ENCODE measurements at regions not wholly inside any gene's neighbourhood (a gene's known extent, or its start where the extent isn't known, plus 50 kb on each side); places are given as distances from the start of the nearest gene placed in this dataset.

- Histone ChIP-seq H3K4me3 (ENCODE audit: low read length) (no peak overlapping the region), H3K9me2 (replicated peaks; ENCODE audit: insufficient read depth, low read length) (no peaks in the 10 kb centered on the region), H3K36me3 (replicated peaks; ENCODE audit: insufficient read depth, low read length) (no peaks in the 10 kb centered on the region), H3K4me2 (ENCODE audit: low read depth, low read length) (no peak overlapping the region), H3K27me3 (replicated peaks; ENCODE audit: insufficient read depth, low read length) (no peaks in the 10 kb centered on the region), H3K27ac (ENCODE audit: low read length) (no peak overlapping the region), H3K4me1 (ENCODE audit: low read length) (no peaks in the 10 kb centered on the region), H3K79me2 (ENCODE audit: low read length) (no peaks in the 10 kb centered on the region), H3K9ac (ENCODE audit: low read length) (no peak overlapping the region), H3F3A (ENCODE audit: insufficient read depth, low read length) (no peaks in the 10 kb centered on the region), H3K9me3 (replicated peaks; ENCODE audit: insufficient read depth, low read length) (no peaks in the 10 kb centered on the region), H2AFZ (ENCODE audit: low read length) (no peak overlapping the region), H4K20me1 (ENCODE audit: insufficient read depth, low read length) (no peaks in the 10 kb centered on the region)
- no peak for TF ChIP-seq EZH2 (optimal IDR thresholded peaks at IDR 0.05; ENCODE audit: low read depth, low read length)
- no peak for TF ChIP-seq CTCF (IDR thresholded peaks at IDR 0.05; ENCODE audit: low read length)
- TF ChIP-seq EZH2phosphoT487 (IDR thresholded peaks at IDR 0.05; ENCODE audit: low read length): no peak
- no peak for DNase-seq
Measured at GRCh38 chr3:118228151-118228550, 806.5 kb downstream of the IGSF11 start.

GRCh38 chr3:118229196-118229595 lies 805.5 kb downstream of the IGSF11 start:
- Histone ChIP-seq H3F3A (ENCODE audit: insufficient read depth, low read length) (no peaks in the 10 kb centered on the region), H3K79me2 (ENCODE audit: low read length) (no peaks in the 10 kb centered on the region), H3K9me2 (replicated peaks; ENCODE audit: insufficient read depth, low read length) (no peaks in the 10 kb centered on the region), H3K36me3 (replicated peaks; ENCODE audit: insufficient read depth, low read length) (no peaks in the 10 kb centered on the region), H3K4me1 (ENCODE audit: low read length) (no peaks in the 10 kb centered on the region), H2AFZ (ENCODE audit: low read length) (no peak overlapping the region), H3K9me3 (replicated peaks; ENCODE audit: insufficient read depth, low read length) (no peaks in the 10 kb centered on the region), H3K27me3 (replicated peaks; ENCODE audit: insufficient read depth, low read length) (no peaks in the 10 kb centered on the region), H3K4me2 (ENCODE audit: low read depth, low read length) (no peak overlapping the region), H3K4me3 (ENCODE audit: low read length) (no peak overlapping the region), H3K9ac (ENCODE audit: low read length) (no peak overlapping the region), H4K20me1 (ENCODE audit: insufficient read depth, low read length) (no peaks in the 10 kb centered on the region), H3K27ac (ENCODE audit: low read length) (no peak overlapping the region)
- TF ChIP-seq EZH2 (optimal IDR thresholded peaks at IDR 0.05; ENCODE audit: low read depth, low read length): no peak
- no peak for TF ChIP-seq CTCF (IDR thresholded peaks at IDR 0.05; ENCODE audit: low read length)
- no peak for TF ChIP-seq EZH2phosphoT487 (IDR thresholded peaks at IDR 0.05; ENCODE audit: low read length)
- no peak for DNase-seq

GRCh38 chr3:118231578-118231977 lies 803.1 kb downstream of the IGSF11 start:
- H3K36me3 ChIP-seq (replicated peaks; ENCODE audit: insufficient read depth, low read length): no peaks in the 10 kb centered on the region
- H3K4me2 ChIP-seq (ENCODE audit: low read depth, low read length): no peak overlapping the region
- H3F3A ChIP-seq (ENCODE audit: insufficient read depth, low read length): no peaks in the 10 kb centered on the region
- TF ChIP-seq EZH2 (optimal IDR thresholded peaks at IDR 0.05; ENCODE audit: low read depth, low read length) (no peak), EZH2phosphoT487 (IDR thresholded peaks at IDR 0.05; ENCODE audit: low read length) (no peak), CTCF (IDR thresholded peaks at IDR 0.05; ENCODE audit: low read length) (no peak)
- no peaks in the 10 kb centered on the region for H3K79me2 ChIP-seq (ENCODE audit: low read length)
- H2AFZ ChIP-seq (ENCODE audit: low read length): no peak overlapping the region
- no peaks in the 10 kb centered on the region for H3K9me3 ChIP-seq (replicated peaks; ENCODE audit: insufficient read depth, low read length)
- H3K4me1 ChIP-seq (ENCODE audit: low read length): no peaks in the 10 kb centered on the region
- no peak overlapping the region for H3K27ac ChIP-seq (ENCODE audit: low read length)
- no peaks in the 10 kb centered on the region for H3K27me3 ChIP-seq (replicated peaks; ENCODE audit: insufficient read depth, low read length)
- H4K20me1 ChIP-seq (ENCODE audit: insufficient read depth, low read length): no peaks in the 10 kb centered on the region
- no peak overlapping the region for H3K4me3 ChIP-seq (ENCODE audit: low read length)
- no peak overlapping the region for H3K9ac ChIP-seq (ENCODE audit: low read length)
- H3K9me2 ChIP-seq (replicated peaks; ENCODE audit: insufficient read depth, low read length): no peaks in the 10 kb centered on the region
- no peak for DNase-seq

All from MM.1S (cell line).